AG20443 (cell line): ENCODE measurements at regions not wholly inside any gene's neighbourhood (a gene's known extent, or its start where the extent isn't known, plus 50 kb on each side); places are given as distances from the start of the nearest gene placed in this dataset.
"Not testable (repeated sequence)": the region's sequence is repeated elsewhere in the genome, so short reads cannot be mapped to it uniquely, and the experiment has no call there.

ENCODE experiments used
- DNase-seq: peaks from one replicate; pipeline ENCODE4 v3.0.0; 2012; ENCODE audit warnings: low spot score, mixed read lengths

DNA sequence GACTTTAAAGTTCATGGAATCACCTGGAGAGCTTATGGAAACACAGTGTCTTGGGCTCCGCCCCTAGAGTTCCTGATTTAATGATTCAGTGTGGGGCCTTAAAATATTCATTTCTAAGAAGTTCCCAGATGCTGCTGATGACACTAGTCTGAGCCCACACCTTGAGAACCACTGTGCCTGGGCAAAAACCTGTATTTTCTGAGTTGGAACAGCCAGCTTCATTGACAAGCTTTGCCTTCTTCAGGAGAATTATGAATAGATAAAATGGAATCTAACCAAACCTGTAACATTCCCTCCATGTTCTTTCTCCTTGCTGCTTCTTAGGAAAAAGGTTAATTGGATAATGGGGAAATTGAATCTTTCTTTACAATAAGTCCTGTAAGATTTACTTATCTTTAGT is 490.7 kb downstream of the DIPK2A start:
- DNase-seq, result no peak

- no peak for DNase-seq
Measured at GRCh38 chr3:144463911-144464310, 492.3 kb downstream of the DIPK2A start.

DNA sequence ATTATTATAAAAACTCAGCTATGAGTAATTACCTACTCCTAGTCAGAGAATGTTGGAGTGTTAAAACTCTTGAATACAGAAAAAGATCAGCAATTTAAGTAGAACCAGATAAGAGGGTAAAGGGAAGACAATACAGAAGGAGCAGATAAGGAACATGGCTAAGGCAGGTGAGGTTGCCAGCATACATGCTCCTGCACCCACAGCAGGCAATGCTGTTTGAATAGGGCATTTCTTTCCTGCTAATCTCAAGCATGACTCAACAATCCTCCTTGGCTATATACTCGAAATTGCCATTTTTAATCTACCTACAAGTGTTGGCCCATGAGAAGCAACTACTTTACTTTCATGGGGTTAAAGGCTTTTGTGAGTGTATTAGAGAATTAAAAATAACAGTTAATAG is 494.5 kb downstream of the DIPK2A start:
- DNase-seq, result no peak

DNA sequence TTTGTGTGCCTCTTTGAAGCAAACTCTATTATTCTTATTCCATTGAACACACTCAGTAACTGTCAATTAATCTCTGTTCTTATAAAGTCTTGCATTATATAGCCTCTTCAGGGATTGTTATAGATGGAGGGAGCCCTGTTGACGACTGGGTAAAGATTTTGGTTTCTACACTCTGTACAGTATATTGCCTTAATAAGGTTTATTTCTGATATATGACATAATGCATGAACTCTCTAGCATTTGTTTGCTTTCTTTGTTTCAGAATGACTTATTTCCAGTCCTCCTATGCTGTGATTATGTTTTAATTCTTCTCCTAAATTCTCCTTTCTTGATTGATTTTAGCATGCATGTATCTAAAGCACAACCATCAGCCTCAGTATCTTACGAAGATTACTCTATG is 494.9 kb downstream of the DIPK2A start:
- no peak for DNase-seq

- DNase-seq, result no peak
Measured at GRCh38 chr3:144470666-144471065, 499.0 kb downstream of the DIPK2A start.

DNA sequence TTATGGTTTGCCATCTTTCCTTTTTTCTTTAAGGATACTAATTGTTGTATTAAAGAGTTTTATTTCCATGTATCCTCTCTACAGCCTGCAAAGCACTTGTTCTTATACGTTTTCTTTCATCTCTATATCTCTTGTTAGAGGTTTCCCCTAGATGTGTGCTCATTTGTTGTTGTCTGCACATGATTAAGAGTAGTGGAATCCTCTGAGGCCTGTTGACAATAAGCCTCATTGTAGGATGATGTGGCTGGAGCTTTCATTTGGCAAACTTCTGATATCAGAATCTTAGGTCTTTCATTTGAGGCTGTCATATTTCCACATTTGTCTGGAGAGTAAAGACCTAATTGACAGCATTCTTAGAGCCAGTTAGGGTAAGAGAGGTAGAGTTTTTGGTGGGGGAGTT is 506.0 kb downstream of the DIPK2A start:
- DNase-seq, result no peak

DNA sequence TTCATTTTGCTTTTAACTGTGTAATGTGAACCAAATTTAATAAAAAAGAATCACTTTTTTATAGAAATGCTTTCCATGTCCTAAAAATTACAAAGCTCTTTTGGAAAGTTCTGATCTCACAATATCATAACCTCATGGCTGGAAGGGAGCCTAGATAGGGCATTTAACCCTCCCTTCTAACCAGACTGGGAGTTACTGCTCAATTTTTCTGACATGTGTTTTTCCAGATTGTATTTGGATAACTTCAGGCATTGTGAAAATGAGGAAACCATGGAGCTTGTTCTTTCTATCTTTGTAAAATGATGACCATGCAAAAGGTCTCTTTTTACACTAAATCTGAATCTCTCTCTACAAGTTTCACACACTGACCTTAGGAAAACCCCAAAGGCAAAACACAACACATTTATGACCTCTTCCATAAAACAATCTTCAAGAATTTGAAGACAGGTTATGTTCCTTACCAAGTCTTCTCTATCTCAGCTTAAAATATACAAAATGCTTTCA is 508.8 kb downstream of the DIPK2A start:
- DNase-seq, result no peak

DNA sequence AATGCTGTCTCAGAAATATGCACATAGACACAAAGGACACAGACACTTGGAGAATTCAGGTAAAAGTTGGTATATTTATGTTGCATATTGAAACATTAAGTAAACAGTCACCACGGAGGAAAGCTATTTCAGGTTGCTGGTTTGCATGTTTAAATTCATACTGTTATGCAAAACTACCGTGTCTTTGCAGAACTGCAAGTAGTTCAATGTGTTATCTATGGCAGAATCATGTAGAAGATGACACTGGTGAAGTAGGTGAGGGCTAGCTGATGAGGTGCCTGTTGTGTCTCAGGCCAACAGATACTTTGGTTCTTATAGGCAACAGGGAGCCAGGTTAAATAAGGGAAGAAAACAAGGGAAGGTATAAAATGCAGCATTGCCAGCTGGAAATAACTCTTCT is 511.3 kb downstream of the DIPK2A start:
- DNase-seq, result no peak

DNA sequence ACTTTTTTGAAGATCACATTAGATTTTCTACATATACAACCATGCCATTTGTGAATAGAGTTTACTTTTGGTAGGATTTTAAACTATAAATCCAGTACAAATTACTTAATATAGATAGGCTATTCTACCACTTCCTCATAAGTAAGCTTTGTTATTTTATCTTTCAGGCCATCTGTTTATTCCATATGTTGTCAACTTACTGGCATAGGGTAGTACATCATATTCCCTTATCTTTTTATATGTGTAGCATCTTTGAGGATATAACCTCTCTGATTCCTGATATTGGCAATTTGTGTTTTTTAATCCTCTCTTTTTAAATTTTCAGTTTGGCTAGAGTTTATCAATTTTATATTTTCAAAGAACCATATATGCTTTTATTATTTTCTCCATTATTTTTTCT is 515.4 kb downstream of the DIPK2A start:
- no peak for DNase-seq

DNA sequence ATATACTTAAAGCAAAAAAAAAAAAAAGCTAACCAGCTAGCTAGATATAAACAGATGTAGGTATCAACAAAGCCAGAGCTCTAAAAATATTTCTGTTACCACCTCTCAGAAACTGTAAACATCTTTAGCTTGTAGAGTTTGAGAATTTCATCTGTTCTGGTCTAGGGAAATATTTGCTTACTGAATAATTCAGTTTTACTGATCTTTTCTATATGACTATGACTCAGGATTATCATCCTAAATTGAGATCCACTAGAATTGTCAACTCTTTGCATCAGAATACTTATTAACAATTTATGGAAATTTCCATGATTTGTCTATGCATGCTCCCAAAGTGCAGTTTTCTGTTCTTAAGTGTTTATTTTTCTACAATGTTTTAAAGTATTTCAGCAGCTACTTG is 517.3 kb downstream of the DIPK2A start:
- no peak for DNase-seq

DNA sequence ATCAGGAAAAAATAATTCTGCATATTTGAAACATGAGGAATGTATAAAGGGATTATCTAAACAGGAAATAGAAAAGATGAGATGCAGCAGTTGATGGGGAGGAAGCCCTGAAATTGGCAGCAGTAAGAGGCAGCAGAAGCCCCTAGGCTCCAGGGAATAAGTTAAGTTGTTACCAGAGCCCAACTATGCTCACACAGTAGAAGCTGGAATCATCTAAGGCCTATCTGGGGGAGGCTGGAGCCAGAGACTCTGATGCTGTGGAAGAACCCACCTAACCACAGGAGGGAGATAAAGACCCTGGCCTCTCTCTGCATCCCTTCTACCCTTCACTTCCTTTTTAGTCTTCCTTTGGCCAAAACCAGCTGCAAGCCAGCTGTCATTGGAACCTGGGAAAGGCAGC is 519.7 kb downstream of the DIPK2A start:
- no peak for DNase-seq

GRCh38 chr3:144494651-144495050 is 523.0 kb downstream of the DIPK2A start:
- not testable (repeated sequence) for DNase-seq

DNA sequence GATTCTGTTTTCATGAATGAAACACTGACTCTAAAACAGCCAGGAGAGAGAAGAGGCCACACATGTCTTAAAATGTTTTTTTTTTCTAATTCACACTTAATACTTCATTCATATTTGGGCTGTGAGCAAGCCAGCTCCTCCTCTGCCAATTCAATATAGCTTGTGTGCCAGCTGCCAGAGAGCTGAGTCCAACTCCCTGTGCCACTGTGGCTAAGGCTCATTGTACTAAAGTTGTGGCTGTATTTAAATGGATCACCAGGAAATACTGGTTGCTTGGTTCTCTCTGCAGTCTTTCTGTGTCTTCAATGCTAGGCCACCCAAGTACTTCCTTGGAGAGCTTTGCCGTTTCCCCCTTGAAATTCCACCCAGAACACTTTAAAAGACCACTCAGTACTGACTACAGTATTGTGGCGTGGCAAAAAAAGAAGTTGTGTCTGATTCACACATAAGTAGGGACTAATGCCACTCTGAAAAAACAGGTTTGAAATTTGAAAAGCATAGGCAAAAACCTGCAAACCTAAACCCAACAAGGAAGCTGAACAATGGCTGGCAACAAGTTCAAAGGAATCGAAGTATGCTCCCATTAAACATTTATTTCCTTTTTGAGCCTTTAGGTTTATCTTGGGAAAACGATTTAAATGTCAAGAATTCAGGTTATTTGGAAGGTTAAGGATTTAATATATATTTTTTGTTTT is 524.7 kb downstream of the DIPK2A start:
- DNase-seq, result no peak

- DNase-seq, result no peak
Measured at GRCh38 chr3:144497452-144497851, 525.8 kb downstream of the DIPK2A start.

GRCh38 chr3:144499001-144499930 is 527.6 kb downstream of the DIPK2A start:
- DNase-seq, result no peak

GRCh38 chr3:144501467-144501866 is 529.8 kb downstream of the DIPK2A start:
- DNase-seq, result no peak

- no peak for DNase-seq
Measured at GRCh38 chr3:144502402-144502801, 530.8 kb downstream of the DIPK2A start.

- DNase-seq, result not testable (repeated sequence)
Measured at GRCh38 chr3:144506375-144506774, 534.8 kb downstream of the DIPK2A start.

DNA sequence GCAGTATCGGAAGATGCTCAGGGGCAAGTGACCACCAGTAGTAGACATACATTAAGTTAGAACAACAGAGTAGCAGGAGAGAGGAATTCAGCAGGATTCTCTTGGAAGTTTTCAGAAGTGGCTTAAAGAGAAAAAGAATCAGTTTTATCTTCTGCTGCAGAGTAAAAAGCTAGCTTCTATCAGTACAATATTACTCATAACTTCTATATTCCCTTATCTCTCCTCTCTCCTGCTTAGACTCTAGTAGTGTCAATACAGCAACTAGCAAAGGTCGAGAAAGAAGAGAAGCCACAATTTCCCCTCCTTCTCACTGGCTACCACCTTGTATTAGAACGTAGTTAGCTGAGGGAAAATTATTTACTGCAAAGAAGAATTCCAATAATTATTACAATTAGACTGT is 539.7 kb downstream of the DIPK2A start:
- no peak for DNase-seq

- DNase-seq, result no peak
Measured at GRCh38 chr3:144516026-144516425, 544.4 kb downstream of the DIPK2A start.

- no peak for DNase-seq
Measured at GRCh38 chr3:144516589-144516988, 545.0 kb downstream of the DIPK2A start.

- DNase-seq, result no peak
Measured at GRCh38 chr3:144521131-144521530, 549.5 kb downstream of the DIPK2A start.

DNA sequence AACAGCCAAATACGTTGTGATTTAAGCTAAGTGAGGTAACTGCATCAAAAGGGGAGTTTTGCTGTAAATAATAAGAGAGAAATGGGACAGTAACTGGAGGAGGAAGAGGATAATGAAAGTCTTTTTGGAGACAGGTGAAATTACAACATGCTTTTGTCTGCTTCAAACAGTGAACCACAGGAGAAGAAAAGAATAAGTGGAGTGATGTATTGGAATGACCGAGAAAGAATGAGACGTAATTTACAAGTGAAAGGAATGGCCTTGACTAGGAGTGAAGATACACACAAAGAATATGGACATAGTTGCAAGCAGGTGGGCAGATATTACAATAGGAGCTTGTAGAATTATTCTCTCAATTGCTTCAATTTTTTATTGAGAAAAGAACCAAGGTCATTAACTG is 550.8 kb downstream of the DIPK2A start:
- no peak for DNase-seq
